Inflammatory macrophage (primary cell): ENCODE measurements at regions not wholly inside any gene's neighbourhood (a gene's known extent, or its start where the extent isn't known, plus 50 kb on each side); places are given as distances from the start of the nearest gene placed in this dataset.
A peak's percentile ranks its signal among the peaks of the same experiment; 100 is the strongest.

ENCODE experiments used
- DNase-seq, 2 donors: peaks; one replicate each; pipeline ENCODE4 v3.0.0-alpha.2; 2020 to 2022

DNA sequence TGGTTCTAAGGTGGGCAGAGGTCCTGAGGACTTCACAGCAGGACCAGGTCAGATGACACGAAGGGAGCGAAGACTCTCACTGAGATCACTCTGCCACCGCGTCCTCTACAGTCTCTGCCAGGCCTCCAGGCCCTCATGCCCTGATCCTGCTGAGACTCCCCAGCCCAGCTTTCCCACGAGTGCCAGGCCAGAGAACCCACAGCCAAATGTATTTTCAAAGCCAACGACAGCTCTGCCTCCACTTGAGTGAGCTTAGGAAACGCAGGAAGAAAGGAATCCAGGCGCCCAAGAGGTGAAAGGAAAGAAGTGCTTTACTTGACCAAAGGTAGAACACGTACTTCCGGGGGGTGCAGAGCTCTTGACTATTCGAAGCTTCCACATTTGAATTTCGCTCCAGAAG, 275.0 kb downstream of the XXYLT1 start:
- DNase-seq = no peak

GRCh38 chr3:194996746-194997145, 274.2 kb downstream of the XXYLT1 start:
- no peak for DNase-seq

GRCh38 chr3:194998417-194998816, 272.5 kb downstream of the XXYLT1 start:
- DNase-seq = no peak

DNA sequence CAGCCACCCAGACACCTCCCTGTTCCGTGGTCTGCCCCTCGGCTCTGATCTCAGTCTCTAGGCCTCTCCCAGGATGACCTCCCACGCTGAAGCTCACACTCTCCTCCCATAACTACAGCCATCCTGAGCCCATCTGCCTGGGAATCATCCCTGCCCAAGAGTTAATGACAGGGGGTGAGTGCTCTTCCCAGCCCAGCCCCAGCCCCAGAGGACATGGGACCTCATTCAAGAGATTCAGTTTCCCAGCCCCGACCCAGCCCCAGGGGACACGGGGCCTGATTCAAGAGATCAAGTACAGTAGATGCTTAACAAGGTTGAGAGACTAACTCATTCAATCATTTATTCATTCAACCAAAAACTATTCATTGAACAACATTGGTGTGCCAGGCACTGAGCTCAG, 272.0 kb downstream of the XXYLT1 start:
- DNase-seq = no peak

DNA sequence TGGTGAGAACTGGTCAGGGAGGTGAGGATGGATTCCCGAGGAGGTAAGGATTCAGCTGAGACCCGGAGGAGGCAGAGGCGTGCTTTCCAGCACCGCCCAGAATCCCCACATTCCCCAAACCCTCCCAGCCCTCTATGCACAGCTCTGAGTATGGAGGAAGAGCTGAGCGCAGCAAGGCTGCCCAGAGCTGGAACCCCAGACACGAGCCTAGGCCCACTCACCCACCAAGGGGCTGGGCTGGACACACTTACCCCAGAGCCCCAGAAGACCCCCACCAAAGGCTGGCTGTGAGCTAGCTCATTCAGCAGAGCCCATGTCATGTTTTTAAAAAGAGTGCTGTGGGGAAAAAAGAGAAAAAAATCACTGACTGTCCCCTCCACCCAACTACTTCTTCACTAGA, 271.5 kb downstream of the XXYLT1 start:
- no peak for DNase-seq

DNA sequence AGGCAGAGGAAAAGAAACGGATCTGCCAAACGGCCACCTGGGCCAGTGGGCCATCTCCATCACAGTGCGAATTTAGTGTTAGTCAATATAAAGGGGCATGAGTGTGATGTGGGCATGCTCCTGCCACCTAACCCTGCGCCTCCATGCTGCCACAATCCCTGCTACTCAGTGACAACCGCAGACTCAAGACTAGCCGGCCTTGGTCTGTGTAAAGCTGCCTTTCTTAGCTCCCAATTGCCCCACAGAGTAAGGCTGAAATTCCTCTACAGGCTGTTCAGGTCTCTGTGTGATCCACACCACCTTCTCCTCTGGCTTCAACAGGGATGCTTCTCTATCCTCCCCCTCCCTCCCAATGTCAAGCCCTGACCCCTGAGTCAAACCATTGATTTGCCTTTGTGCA, 269.7 kb downstream of the XXYLT1 start:
- no peak for DNase-seq

- DNase-seq = peak; percentile 25 to 29
Measured at GRCh38 chr3:195001961-195002861, 268.7 kb downstream of the XXYLT1 start.

DNA sequence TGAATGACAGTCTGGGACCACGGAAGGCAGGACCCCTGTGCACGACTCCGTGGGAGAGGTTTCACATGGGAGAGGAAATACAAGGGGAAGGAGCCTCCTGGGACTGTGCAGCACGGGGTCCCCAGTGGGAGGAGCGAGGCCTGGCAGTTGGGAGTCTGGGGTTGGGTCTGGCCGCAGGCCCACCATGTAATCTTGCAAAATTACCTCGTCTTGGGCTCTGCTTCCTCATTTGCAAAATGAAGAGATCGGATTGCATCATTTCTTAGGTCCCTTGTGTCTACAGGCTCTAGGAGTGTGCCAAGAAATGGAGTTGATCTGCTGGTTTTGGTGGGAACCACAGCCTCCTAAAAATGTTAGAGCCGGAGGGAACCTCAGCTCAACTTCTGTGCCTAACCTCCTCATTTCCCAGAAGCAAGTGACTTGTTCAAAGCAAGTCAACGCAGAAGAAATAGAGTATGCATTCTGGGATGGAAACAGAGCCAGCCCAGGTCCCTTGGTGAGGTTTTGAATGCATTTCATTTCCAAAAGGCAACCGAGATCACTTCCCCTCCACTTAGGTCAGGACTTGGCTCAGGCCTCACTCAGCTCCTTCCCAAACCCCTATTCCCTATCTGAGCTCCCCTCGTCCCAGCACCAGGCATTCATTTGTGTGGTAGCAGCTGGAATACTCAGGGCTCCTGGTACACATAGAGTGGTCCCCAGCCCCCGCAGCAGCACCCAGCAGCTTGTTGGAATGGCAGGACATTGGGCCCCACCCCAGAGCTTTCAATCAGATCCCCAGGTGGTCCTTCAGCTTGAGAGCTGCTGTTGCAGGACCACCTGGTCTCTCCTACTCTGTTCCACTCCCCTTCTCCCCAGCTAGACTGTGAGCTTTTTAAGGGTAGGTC, 267.7 kb downstream of the XXYLT1 start:
- peak; percentile 83 to 91 for DNase-seq

DNA sequence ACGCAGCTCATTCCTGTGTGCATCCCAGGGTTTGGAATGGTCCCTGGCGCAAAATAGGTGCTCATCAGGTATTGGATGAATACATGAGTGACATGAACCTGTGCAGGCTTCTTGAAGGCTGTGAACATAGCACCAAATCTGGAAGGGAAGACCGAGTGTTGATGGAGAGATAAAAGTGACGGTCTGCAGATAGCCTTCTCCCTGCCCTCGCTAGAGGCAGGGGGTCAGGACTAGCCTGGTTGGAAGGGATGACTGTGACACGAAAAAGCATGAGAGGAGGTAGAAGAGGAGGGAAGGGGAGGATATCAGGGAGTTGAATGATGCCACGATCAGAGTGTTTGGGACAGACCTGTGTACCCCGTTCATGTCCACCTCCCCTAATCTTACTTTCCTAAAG, 267.1 kb downstream of the XXYLT1 start:
- DNase-seq = no peak

GRCh38 chr3:195004512-195005250, 266.3 kb downstream of the XXYLT1 start:
- DNase-seq = no peak

DNA sequence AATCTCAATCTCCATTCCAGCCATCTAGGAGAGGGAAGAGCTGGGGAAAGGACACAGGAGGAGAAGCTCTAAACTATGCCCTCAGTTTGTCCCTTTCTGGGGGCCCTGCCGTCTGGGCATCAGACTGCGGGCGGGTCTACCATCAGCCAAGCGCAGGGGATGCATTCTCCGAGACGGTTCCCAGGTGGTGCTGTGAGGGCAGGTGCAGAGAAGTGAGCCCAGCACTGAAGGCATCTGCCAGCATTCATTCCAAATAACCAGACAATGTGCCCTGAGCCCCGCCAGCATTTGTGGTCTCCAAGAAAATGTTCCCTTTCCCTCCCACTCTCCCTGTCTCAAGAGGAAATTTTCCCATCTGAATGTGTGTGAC, 265.7 kb downstream of the XXYLT1 start:
- no peak for DNase-seq

DNA sequence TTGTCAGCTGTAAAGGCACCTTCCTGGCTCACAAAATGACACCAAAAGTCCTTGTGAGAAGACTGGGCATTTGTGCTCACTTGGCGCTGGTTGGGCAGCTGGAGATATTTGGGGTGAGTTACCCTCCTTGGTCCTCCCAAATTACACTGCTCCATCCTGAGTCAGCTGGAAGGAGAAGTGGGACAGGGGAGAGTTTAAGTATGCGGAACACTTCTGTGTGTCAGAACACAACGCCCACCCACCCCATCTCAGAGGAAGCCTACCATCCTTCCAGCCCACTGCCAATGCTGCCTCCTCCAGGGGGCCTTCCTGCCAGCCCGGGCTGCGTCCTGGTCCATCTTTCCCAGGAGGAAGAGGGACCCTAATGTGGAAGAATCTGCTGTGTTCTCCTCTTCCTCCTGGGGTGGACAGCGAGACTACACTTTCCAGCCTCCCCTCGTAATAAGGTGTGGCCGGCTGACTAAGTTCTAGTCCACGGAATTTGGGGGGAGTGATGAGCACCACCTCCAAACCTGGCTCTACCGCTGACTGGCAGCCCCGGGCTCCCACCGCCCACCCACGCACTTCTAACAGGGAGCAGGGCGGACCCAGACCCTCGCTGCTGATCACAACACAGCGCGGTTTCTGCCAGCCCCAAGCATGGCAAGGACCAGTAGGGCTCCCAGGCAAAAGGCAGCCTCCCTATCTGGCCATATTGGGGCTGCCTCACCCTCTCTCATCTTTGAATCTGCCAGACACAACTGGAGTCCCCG, 265.0 kb downstream of the XXYLT1 start:
- DNase-seq = peak in 1 of 2 donors; percentile 32

DNA sequence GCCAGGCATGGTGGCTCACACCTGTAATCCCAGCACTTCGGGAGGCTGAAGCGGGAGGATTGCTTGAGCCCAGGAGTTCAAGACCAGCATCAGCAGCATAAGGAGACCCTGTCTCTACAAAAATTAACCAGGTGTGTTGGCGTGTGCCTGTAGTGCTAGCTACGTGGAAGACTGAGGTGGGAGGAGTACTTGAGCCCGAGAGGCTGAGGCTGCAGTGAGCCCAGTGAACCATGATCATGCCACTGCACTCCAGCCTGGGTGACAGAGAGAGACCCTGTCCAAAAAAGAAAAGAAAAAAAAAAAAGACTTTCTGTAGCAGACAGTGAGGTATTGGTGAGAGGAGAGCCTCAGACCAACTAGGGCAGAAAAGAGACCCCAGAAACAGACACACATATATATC, 263.8 kb downstream of the XXYLT1 start:
- DNase-seq = no peak

DNA sequence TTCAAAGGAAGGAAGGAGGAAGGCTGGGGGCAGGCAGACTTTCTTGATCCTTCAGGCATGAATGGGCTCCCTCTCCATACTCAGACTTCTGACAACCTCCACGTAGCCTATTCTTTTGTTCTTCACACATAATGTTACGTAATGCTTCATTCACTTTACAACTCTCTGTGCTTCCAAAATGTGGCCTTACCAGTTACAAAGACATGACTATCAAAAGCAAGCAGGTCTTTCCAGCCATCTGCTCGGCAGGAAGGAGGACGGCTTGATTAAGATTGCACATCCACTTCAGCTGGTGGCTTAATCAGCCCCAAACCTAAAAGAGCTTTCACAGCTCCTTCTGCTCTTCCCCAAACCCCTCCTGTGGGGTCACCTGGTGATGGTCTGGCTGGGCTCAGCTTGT, 263.2 kb downstream of the XXYLT1 start:
- no peak for DNase-seq

- DNase-seq = no peak
Measured at GRCh38 chr3:195008816-195009215, 262.1 kb downstream of the XXYLT1 start.

GRCh38 chr3:195009616-195010015, 261.3 kb downstream of the XXYLT1 start:
- DNase-seq = peak; percentile 46 to 49

DNA sequence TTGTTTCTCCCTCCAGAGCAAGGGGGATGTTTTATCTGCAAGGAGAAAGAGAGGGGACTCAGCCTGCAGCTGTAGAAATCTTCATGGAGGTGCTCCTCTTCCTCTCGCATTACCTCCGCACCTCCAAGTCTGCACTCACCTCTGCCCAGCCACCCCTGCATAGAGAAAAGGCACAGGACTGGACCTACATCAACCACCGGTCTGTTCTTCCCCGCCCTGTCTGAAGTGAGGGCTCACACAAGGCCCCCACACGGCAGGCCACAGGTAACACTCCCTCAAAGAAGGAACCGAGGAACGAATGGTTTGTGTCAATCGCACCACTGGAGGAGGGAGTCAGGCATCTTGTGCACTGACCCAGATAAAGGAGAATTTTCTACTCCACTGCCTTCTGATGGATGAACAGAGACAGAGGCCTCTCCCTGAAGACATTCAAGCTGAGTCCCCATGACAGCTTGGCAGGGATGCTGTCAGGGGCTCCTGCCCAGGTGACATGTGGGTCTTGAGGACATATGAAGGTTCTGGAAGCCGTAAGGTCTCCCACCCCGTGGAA, 260.3 kb downstream of the XXYLT1 start:
- no peak for DNase-seq

DNA sequence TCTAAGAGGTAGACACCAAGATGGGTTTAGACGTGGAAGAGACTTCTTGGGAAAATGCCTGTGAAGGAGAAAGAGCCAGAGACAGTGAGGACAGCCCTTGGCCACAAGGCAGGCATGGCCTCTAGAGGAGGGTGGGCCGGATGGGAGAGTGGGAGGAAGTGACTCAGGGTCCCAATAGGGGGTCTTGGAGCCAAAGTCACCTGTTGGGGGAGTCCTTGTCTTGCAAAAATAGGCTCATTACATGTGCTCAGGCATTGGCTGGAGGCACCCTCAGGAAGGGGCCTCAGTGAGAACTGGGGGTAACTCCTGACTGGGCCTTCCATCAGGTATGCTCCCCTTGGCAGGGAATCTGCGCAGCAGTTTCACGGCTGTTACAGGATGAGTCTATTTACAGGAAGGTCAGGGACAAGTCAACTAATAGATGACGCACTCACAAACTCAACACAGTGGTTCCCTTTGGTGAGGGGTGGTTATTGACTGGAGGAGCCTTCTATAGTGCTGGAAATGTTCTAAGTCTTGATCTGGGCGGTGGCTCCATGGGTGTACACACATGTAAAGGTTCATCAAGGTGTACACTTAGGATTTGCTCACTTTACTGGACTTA, 259.6 kb downstream of the XXYLT1 start:
- no peak for DNase-seq

GRCh38 chr3:195012100-195012499, 258.9 kb downstream of the XXYLT1 start:
- no peak for DNase-seq

- no peak for DNase-seq
Measured at GRCh38 chr3:195012571-195012970, 258.4 kb downstream of the XXYLT1 start.
